HCT116 (cell line): ENCODE measurements at regions not wholly inside any gene's neighbourhood (a gene's known extent, or its start where the extent isn't known, plus 50 kb on each side); places are given as distances from the start of the nearest gene placed in this dataset.

ENCODE experiments used
- ATAC-seq: fragments of 200-7000 bp; cut with Tn5 transposase; 2 replicates; pipeline ENCODE4 v1.9.1; 2020; ENCODE audit warnings: mild to moderate bottlenecking, moderate library complexity
- BruUV-seq: library from RNA; stranded (reverse); fragments of 400-500 nt; replicated peaks from 2 replicates; lab custom pipeline; 2021; lab: Mats Ljungman, UMichigan
- CTCF ChIA-PET: fragments of 300-600 bp; sonication (Branson Sonifier 250); formaldehyde crosslinking; loops from one replicate; lab custom pipeline; 2021; ENCODE audit warnings: antibody characterized with exemption; lab: Charles Lee
- POLR2A ChIA-PET: fragments of 300-600, 350-600 bp; sonication (Branson Sonifier 250); formaldehyde crosslinking; loops from one replicate; lab custom pipeline; 2021; ENCODE audit warnings: antibody characterized with exemption; lab: Charles Lee
- RAD21 ChIA-PET, 2 experiments: fragments of 300-600 bp; sonication (Branson Sonifier 250); formaldehyde crosslinking; loops; one replicate each; lab custom pipeline; 2023; ENCODE audit warnings: low total read pairs in 2 of 2; ENCODE audit not compliant: uncharacterized antibody in 2 of 2, unreplicated experiment in 2 of 2, low non-redundant PET in 1 of 2; lab: Charles Lee
- DNase-seq: peaks from one replicate; pipeline ENCODE4 v3.0.0-alpha.2; 2010; ENCODE audit warnings: low read depth, low spot score
- H2AFZ ChIP-seq: fragments of 200-600 bp; shearing (Covaris generic), sonication (generic); 2 replicates; pipeline ENCODE4 v1.6.1; 2017; ENCODE audit warnings: low read depth, mixed run types, mixed read lengths, antibody characterized with exemption, low read length; ENCODE audit not compliant: poor library complexity, severe bottlenecking
- H3K27ac ChIP-seq: 2 replicates; pipeline ENCODE4 v1.5.1; 2012; ENCODE audit warnings: low read depth, low read length
- H3K27me3 ChIP-seq: fragments of 200-600 bp; sonication (generic); 2 replicates; pipeline ENCODE4 v1.6.1; 2016; ENCODE audit warnings: mixed run types, low read length, mixed read lengths; ENCODE audit not compliant: insufficient read depth
- H3K36me3 ChIP-seq, 2 experiments: fragments of 200-500 bp in 1 of 2; fragments of 200-600 bp in 1 of 2; sonication (Bioruptor generic) in 1 of 2; sonication (generic) in 1 of 2; 2 replicates each; pipeline versions ENCODE4 v1.5.1 to v1.6.1; 2014 to 2016; ENCODE audit warnings: low read length in 2 of 2, inconsistent platforms in 1 of 2, mixed read lengths in 1 of 2, mixed run types in 1 of 2; ENCODE audit not compliant: insufficient read depth in 2 of 2, control insufficient read depth in 1 of 2
- H3K4me1 ChIP-seq, 2 experiments: fragments of 200-600 bp in 1 of 2; sonication (generic) in 1 of 2; 2 replicates each; pipeline versions ENCODE4 v1.5.1 to v1.6.1; 2012 to 2017; ENCODE audit warnings: low read length in 2 of 2, inconsistent platforms in 1 of 2, mild to moderate bottlenecking in 1 of 2, mixed read lengths in 1 of 2, mixed run types in 1 of 2, moderate library complexity in 1 of 2; ENCODE audit not compliant: insufficient read depth in 2 of 2, control insufficient read depth in 1 of 2
- H3K4me2 ChIP-seq: fragments of 200-600 bp; sonication (generic); 2 replicates; pipeline ENCODE4 v1.6.1; 2017; ENCODE audit warnings: mixed run types, low read length, mixed read lengths
- H3K4me3 ChIP-seq, 2 experiments: fragments of 200-600 bp in 1 of 2; sonication (generic) in 1 of 2; replicated peaks in 1 of 2; 2 replicates each; pipeline ENCODE4 v1.5.1; 2011 to 2016; ENCODE audit warnings: low read length in 2 of 2, control low read depth in 1 of 2, low read depth in 1 of 2, mild to moderate bottlenecking in 1 of 2, mixed read lengths in 1 of 2, mixed run types in 1 of 2
- H3K79me2 ChIP-seq: fragments of 200-600 bp; sonication (generic); 2 replicates; pipeline ENCODE4 v1.6.1; 2017; ENCODE audit warnings: mild to moderate bottlenecking, mixed run types, low read length, moderate library complexity, mixed read lengths; ENCODE audit not compliant: insufficient read depth
- H3K9ac ChIP-seq: fragments of 200-600 bp; sonication (generic); 2 replicates; pipeline ENCODE4 v1.6.1; 2016; ENCODE audit warnings: low read length, mixed read lengths
- H3K9me2 ChIP-seq: fragments of 200-600 bp; sonication (generic), shearing (Covaris generic); 2 replicates; pipeline ENCODE4 v1.6.1; 2017; ENCODE audit warnings: mixed run types, mild to moderate bottlenecking, moderate library complexity; ENCODE audit not compliant: insufficient read depth
- H3K9me3 ChIP-seq, 2 experiments: fragments of 200-500 bp in 1 of 2; fragments of 200-600 bp in 1 of 2; sonication (Bioruptor generic) in 1 of 2; sonication (generic) in 1 of 2; 2 replicates each; pipeline ENCODE4 v1.6.1; 2014 to 2017; ENCODE audit warnings: low read length in 2 of 2, mixed read lengths in 2 of 2, inconsistent platforms in 1 of 2, low read depth in 1 of 2, mild to moderate bottlenecking in 1 of 2, mixed run types in 1 of 2, moderate library complexity in 1 of 2; ENCODE audit not compliant: control insufficient read depth in 1 of 2, insufficient read depth in 1 of 2
- H4K20me1 ChIP-seq: fragments of 200-600 bp; sonication (generic), shearing (Covaris generic); 2 replicates; pipeline ENCODE4 v1.6.1; 2017; ENCODE audit warnings: mixed run types, mild to moderate bottlenecking, moderate library complexity; ENCODE audit not compliant: insufficient read depth
- ATF3 ChIP-seq: IDR thresholded peaks from 2 replicates; pipeline ENCODE4 v1.6.1; 2012
- CBX3 ChIP-seq: IDR thresholded peaks from 2 replicates; pipeline ENCODE4 v1.6.1; 2012; ENCODE audit warnings: low read depth
- CEBPB ChIP-seq: IDR thresholded peaks from 2 replicates; pipeline ENCODE4 v1.6.1; 2012; ENCODE audit warnings: low read depth
- CTCF ChIP-seq, 3 experiments: fragments of 200-600 bp in 1 of 3; sonication (generic) in 1 of 3; IDR thresholded peaks in 2 of 3; conservative IDR thresholded peaks in 1 of 3; 2 replicates each; pipeline ENCODE4 v1.5.1; 2012 to 2017; ENCODE audit warnings: low read depth in 2 of 3, low read length in 2 of 3, antibody characterized with exemption in 1 of 3, borderline replicate concordance in 1 of 3, control low read depth in 1 of 3, mild to moderate bottlenecking in 1 of 3, mixed read lengths in 1 of 3, mixed run types in 1 of 3, moderate library complexity in 1 of 3; ENCODE audit not compliant: insufficient read depth in 1 of 3
- EGR1 ChIP-seq: IDR thresholded peaks from 2 replicates; pipeline ENCODE4 v1.6.1; 2012; ENCODE audit warnings: low read depth
- ELF1 ChIP-seq: IDR thresholded peaks from 2 replicates; pipeline ENCODE4 v1.6.1; 2012; ENCODE audit warnings: low read depth, borderline replicate concordance
- EZH2 ChIP-seq: fragments of 200-600 bp; sonication (generic); IDR thresholded peaks from 2 replicates; pipeline ENCODE4 v1.6.1; 2017; ENCODE audit warnings: antibody characterized with exemption, mixed run types
- EZH2phosphoT487 ChIP-seq: fragments of 200-600 bp; IDR thresholded peaks from 2 replicates; pipeline ENCODE4 v1.6.1; 2018; ENCODE audit warnings: antibody characterized with exemption, borderline replicate concordance
- FOSL1 ChIP-seq: IDR thresholded peaks from 2 replicates; pipeline ENCODE4 v1.6.1; 2012; ENCODE audit warnings: low read depth
- JUND ChIP-seq: IDR thresholded peaks from 2 replicates; pipeline ENCODE4 v1.6.1; 2012
- MAX ChIP-seq: IDR thresholded peaks from 2 replicates; pipeline ENCODE4 v1.6.1; 2012
- POLR2AphosphoS5 ChIP-seq: IDR thresholded peaks from 2 replicates; pipeline ENCODE4 v1.6.1; 2011; ENCODE audit warnings: mild to moderate bottlenecking, low read depth, low read length, moderate library complexity
- RAD21 ChIP-seq: IDR thresholded peaks from 2 replicates; pipeline ENCODE4 v1.6.1; 2012; ENCODE audit warnings: low read depth, mild to moderate bottlenecking
- SP1 ChIP-seq: IDR thresholded peaks from 2 replicates; pipeline ENCODE4 v1.6.1; 2012; ENCODE audit warnings: low read depth
- SRF ChIP-seq: IDR thresholded peaks from 2 replicates; pipeline ENCODE4 v1.6.1; 2012; ENCODE audit warnings: low read depth
- TCF7L2 ChIP-seq: IDR thresholded peaks from 2 replicates; pipeline ENCODE4 v1.7.0; 2011; ENCODE audit warnings: borderline replicate concordance, inconsistent platforms; ENCODE audit not compliant: insufficient read depth, insufficient read length; ENCODE audit errors: extremely low read depth
- YY1 ChIP-seq: IDR thresholded peaks from 2 replicates; pipeline ENCODE4 v1.6.1; 2011; ENCODE audit warnings: low read length, low read depth, moderate library complexity, mild to moderate bottlenecking; ENCODE audit not compliant: insufficient replicate concordance; ENCODE audit errors: extremely low read depth
- ZBTB33 ChIP-seq: IDR thresholded peaks from 2 replicates; pipeline ENCODE4 v1.6.1; 2011; ENCODE audit warnings: mild to moderate bottlenecking, low read length, moderate library complexity; ENCODE audit not compliant: insufficient replicate concordance; ENCODE audit errors: extremely low read depth
- ZFX ChIP-seq: fragments of 450-650 bp; IDR thresholded peaks from 2 replicates; pipeline ENCODE4 v1.6.1; 2017
- ZNF274 ChIP-seq: fragments of 200-500 bp; sonication (Bioruptor generic); IDR thresholded peaks from 2 replicates; pipeline ENCODE4 v1.6.1; 2014; ENCODE audit warnings: mild to moderate bottlenecking, low read depth, low read length, inconsistent platforms
- intact Hi-C: fragments of 100-400 bp; cut with micrococcal nuclease; formaldehyde crosslinking; loops from 2 replicates; pipeline ENCODE4 v1.10.0; 2022

- CTCF ChIA-PET: no interaction called here
- H3K4me2 ChIP-seq: no peak overlapping the region
Measured at GRCh38 chr13:48159401-48159800, 64.5 kb upstream of the MED4 start.

More at GRCh38 chr13:48159401-48159800, 64.5 kb upstream of the MED4 start:
- peaks cover 21 to 41% of the 10 kb centered on the region in 2 experiments for H3K4me1 ChIP-seq
- H3K4me3 ChIP-seq: no peak overlapping the region
- no peak for ATAC-seq
- DNase-seq: no peak
- TF ChIP-seq YY1 (no peak), CEBPB (no peak), ZFX (no peak), CBX3 (no peak), ATF3 (no peak), ZBTB33 (no peak), TCF7L2 (no peak), ZNF274 (no peak), JUND (no peak), SP1 (no peak), ELF1 (no peak), EZH2phosphoT487 (no peak), POLR2AphosphoS5 (no peak), RAD21 (no peak), EGR1 (no peak), FOSL1 (no peak), EZH2 (no peak), CTCF (IDR thresholded peaks at IDR 0.05 in 2 of 3, conservative IDR thresholded peaks at IDR 0.05 in 1 of 3; ENCODE audit: borderline replicate concordance in 1 of 3, insufficient read depth in 1 of 3, low read depth in 2 of 3, low read length in 2 of 3) (no peak), MAX (no peak), SRF (no peak)
- TF ChIP-seq, all 23 proteins: peak for 0
- Histone ChIP-seq H3K79me2 (no peaks in the 10 kb centered on the region), H4K20me1 (no peaks in the 10 kb centered on the region), H3K27me3 (no peaks in the 10 kb centered on the region), H3K9ac (no peak overlapping the region), H3K9me3 (no peaks in the 10 kb centered on the region), H3K36me3 (no peaks in the 10 kb centered on the region), H3K27ac (no peak overlapping the region), H2AFZ (no peak overlapping the region), H3K9me2 (no peaks in the 10 kb centered on the region)
- intact Hi-C loops: no loop called here
- RAD21 ChIA-PET: no interaction called here
- POLR2A ChIA-PET: no interaction called here
- BruUV-seq: no TSS peak
